K562 (cell line): ENCODE measurements at regions not wholly inside any gene's neighbourhood (a gene's known extent, or its start where the extent isn't known, plus 50 kb on each side); places are given as distances from the start of the nearest gene placed in this dataset.

ENCODE experiments used
- ATAC-seq: fragments of 200-7000 bp; cut with Tn5 transposase; 3 replicates; pipeline ENCODE4 v1.9.1; 2020; ENCODE audit warnings: moderate library complexity
- BruUV-seq: library from RNA; stranded (reverse); fragments of 400-500 nt; replicated peaks from 2 replicates; lab custom pipeline; 2021; lab: Mats Ljungman, UMichigan
- CTCF ChIA-PET: fragments of 300-600 bp; formaldehyde crosslinking; extraction: SDS; loops from one replicate; lab custom pipeline; 2021; ENCODE audit warnings: low intra/inter-chr PET ratio; lab: Yijun Ruan, JAX
- POLR2A ChIA-PET: fragments of 300-600, 350-650 bp; sonication (Branson Sonifier 250); formaldehyde crosslinking; extraction: SDS; loops from one replicate; lab custom pipeline; 2021; ENCODE audit warnings: antibody characterized with exemption, inconsistent platforms; lab: Yijun Ruan, JAX
- DNase-seq, 4 experiments: peaks; one replicate each; pipeline versions ENCODE4 v3.0.0 to v3.0.0-alpha.2; 2011 to 2018; ENCODE audit warnings: low spot score in 3 of 4, mixed read lengths in 3 of 4; ENCODE audit errors: extremely low read depth in 1 of 4
- FAIRE-seq: peaks from 2 replicates; lab custom pipeline; 2011; peaks lifted over from hg19 to GRCh38; lab: Jason Lieb, UNC
- H2AFZ ChIP-seq: 2 replicates; pipeline ENCODE4 v1.6.0; 2011; ENCODE audit warnings: low read depth, low read length, control low read depth, inconsistent platforms
- H3K27ac ChIP-seq: fragments of 200-600 bp; 3 replicates; pipeline ENCODE4 v1.8.0; 2011; ENCODE audit warnings: low read depth, mild to moderate bottlenecking, control low read depth, inconsistent platforms, low read length, moderate library complexity, mixed read lengths; ENCODE audit errors: extremely low read depth
- H3K27me3 ChIP-seq, 2 experiments: fragments of 300-600 bp in 1 of 2; 2 replicates in 1 of 2; 3 replicates in 1 of 2; pipeline versions ENCODE4 v1.6.0 to v1.8.0; 2011; ENCODE audit warnings: inconsistent platforms in 2 of 2, low read length in 2 of 2, mild to moderate bottlenecking in 1 of 2, mixed read lengths in 1 of 2, moderate library complexity in 1 of 2; ENCODE audit not compliant: control insufficient read depth in 2 of 2, insufficient read depth in 2 of 2
- H3K36me3 ChIP-seq: fragments of 300-600 bp; 3 replicates; pipeline ENCODE4 v1.8.0; 2011; ENCODE audit warnings: mild to moderate bottlenecking, low read length, inconsistent platforms; ENCODE audit not compliant: control insufficient read depth, insufficient read depth
- H3K4me1 ChIP-seq, 2 experiments: fragments of 200-600 bp in 1 of 2; replicated peaks in 1 of 2; 2 replicates in 1 of 2; 3 replicates in 1 of 2; pipeline versions ENCODE4 v1.5.1 to v1.8.0; 2011; ENCODE audit warnings: inconsistent platforms in 2 of 2, low read length in 2 of 2, mild to moderate bottlenecking in 1 of 2, mixed read lengths in 1 of 2, moderate library complexity in 1 of 2; ENCODE audit not compliant: control insufficient read depth in 2 of 2, insufficient read depth in 2 of 2
- H3K4me2 ChIP-seq: 2 replicates; pipeline ENCODE4 v1.6.1; 2011; ENCODE audit warnings: low read length, control low read depth, inconsistent platforms, mixed read lengths; ENCODE audit not compliant: insufficient read depth
- H3K4me3 ChIP-seq: fragments of 200-600 bp; sonication (generic), shearing (Covaris generic); 2 replicates; pipeline ENCODE4 v1.5.1; 2016; ENCODE audit warnings: control low read depth, inconsistent platforms
- H3K79me2 ChIP-seq: fragments of 200-600 bp; 3 replicates; pipeline ENCODE4 v1.8.0; 2011; ENCODE audit warnings: low read length, inconsistent platforms; ENCODE audit not compliant: control insufficient read depth, insufficient read depth
- H3K9ac ChIP-seq, 2 experiments: 2 replicates each; pipeline versions ENCODE4 v1.6.0 to v1.6.1; 2011; ENCODE audit warnings: low read depth in 2 of 2, low read length in 2 of 2, control low read depth in 1 of 2, inconsistent platforms in 1 of 2, mild to moderate bottlenecking in 1 of 2, mixed read lengths in 1 of 2; ENCODE audit not compliant: insufficient read depth in 1 of 2
- H3K9me1 ChIP-seq: one replicate; pipeline ENCODE4 v1.6.0; 2011; ENCODE audit warnings: inconsistent platforms, mild to moderate bottlenecking, low read length, moderate library complexity; ENCODE audit not compliant: control insufficient read depth, insufficient read depth
- H3K9me3 ChIP-seq: replicated peaks from 2 replicates; pipeline ENCODE4 v1.5.1; 2011; ENCODE audit warnings: low read depth, low read length, inconsistent platforms; ENCODE audit not compliant: control insufficient read depth, insufficient read depth
- H4K20me1 ChIP-seq: replicated peaks from 2 replicates; pipeline ENCODE4 v1.6.1; 2011; ENCODE audit warnings: low read length, inconsistent platforms, mixed read lengths; ENCODE audit not compliant: control insufficient read depth, insufficient read depth
- BRCA1 ChIP-seq, 2 experiments: fragments of 450-650 bp in 1 of 2; sonication (generic) in 1 of 2; formaldehyde crosslinking in 1 of 2; IDR thresholded peaks; 2 replicates each; pipeline versions ENCODE4 v1.5.0 to v1.6.1; 2017 to 2020; ENCODE audit warnings: mild to moderate bottlenecking in 1 of 2, missing genetic modification reagents in 1 of 2
- FOXA1 ChIP-seq: fragments of 450-650 bp; IDR thresholded peaks from 2 replicates; pipeline ENCODE4 v1.6.1; 2016; ENCODE audit warnings: mild to moderate bottlenecking, borderline replicate concordance
- KLF1 ChIP-seq: fragments of 450-650 bp; IDR thresholded peaks from 2 replicates; pipeline ENCODE4 v1.6.1; 2016; ENCODE audit warnings: missing genetic modification characterization, missing compliant biosample characterization
- ZNF324 ChIP-seq: fragments of 250-450 bp; sonication (Bioruptor Pico); IDR thresholded peaks from 2 replicates; pipeline ENCODE4 v1.4.0; 2020; ENCODE audit warnings: mild to moderate bottlenecking
- WGBS: fragments of 100-300 bp; shearing (Covaris generic); methylation state at CpG from one replicate; pipeline ENCODE4 v1.1.6; 2016; ENCODE audit warnings: low coverage, mixed read lengths; ENCODE audit not compliant: insufficient coverage; ENCODE audit errors: missing lambda C conversion rate; 5-methylcytosine and 5-hydroxymethylcytosine counted together
- in situ Hi-C: fragments of 300-500 bp; cut with MboI; formaldehyde crosslinking; loops from 4 replicates; pipeline ENCODE4 v1.15.0; 2018; ENCODE audit warnings: inconsistent platforms, mixed read lengths
- intact Hi-C: fragments of 100-400 bp; cut with micrococcal nuclease; formaldehyde crosslinking; loops from 2 replicates; pipeline ENCODE4 v1.14.2; 2022
- TF ChIP-seq, protein P1 (sequence below): sonication (generic); formaldehyde crosslinking; IDR thresholded peaks from 2 replicates; pipeline ENCODE4 v1.8.0; 2023; ENCODE audit warnings: missing genetic modification reagents, mild to moderate bottlenecking, borderline replicate concordance
- TF ChIP-seq, protein P2 (sequence below): fragments of 450-650 bp; IDR thresholded peaks from 2 replicates; pipeline ENCODE4 v1.6.1; 2018; ENCODE audit not compliant: partially characterized antibody
- TF ChIP-seq, protein P3 (sequence below): sonication (generic); formaldehyde crosslinking; IDR thresholded peaks from 2 replicates; pipeline ENCODE4 v1.8.1; 2023; ENCODE audit warnings: mild to moderate bottlenecking, missing genetic modification reagents
- TF ChIP-seq, protein P4 (sequence below): conservative IDR thresholded peaks from 2 replicates; pipeline ENCODE4 v1.6.1; 2011; ENCODE audit warnings: low read depth, mild to moderate bottlenecking, low read length; ENCODE audit not compliant: control insufficient read depth

DNA sequence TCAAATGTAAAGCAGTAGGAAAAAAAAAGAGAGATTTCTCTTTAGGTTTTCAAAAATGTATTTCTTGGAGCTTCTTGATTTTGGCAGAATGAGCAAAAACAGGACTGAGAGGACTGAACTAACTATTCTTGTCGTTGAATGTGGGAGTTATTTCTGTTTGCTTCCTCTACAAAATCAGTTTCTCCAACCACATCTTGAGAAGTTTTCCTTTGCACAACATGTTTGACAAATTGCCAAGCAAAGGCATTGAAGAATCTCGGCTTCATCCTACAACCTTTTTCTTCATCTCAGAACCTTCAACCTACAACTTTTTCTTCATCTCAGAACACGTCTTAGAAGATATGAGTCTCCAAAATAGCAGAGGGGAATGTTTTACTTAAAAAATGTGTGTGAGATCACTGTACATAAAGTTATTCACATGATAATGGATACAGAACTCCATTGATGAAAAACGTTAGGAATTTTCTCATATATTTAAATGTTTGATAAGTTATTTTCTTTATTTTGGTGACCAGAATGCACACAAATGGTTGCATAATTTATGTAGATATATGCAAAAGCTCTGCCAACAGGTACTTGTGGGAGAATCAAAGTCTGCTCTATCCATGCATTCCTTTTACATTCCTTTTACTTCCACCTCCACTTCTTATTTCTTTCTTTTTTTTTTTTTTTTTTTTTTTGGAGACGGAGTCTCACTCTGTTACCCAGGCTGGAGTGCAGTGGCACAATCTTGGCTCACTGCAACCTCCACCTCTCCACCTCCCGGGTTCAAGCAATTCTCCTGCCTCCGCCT, 370.0 kb downstream of the KCNJ2 start:
- FAIRE-seq (no peak), DNase-seq (no peak), ATAC-seq (no peak)
- H3K9me3 ChIP-seq: 0 out of 2 replicates have a peak, but pooled peaks cover 2% of the 10 kb centered on the region
- POLR2A ChIA-PET: no interaction called here
- in situ Hi-C loops (no loop called here), intact Hi-C loops (no loop called here)
- H3K4me1 ChIP-seq: no peaks in the 10 kb centered on the region
- CTCF ChIA-PET: no interaction called here
- no peak overlapping the region for H3K27ac ChIP-seq
- H3K4me3 ChIP-seq: no peak overlapping the region
- no peaks in the 10 kb centered on the region for H3K27me3 ChIP-seq
- no peaks in the 10 kb centered on the region for H4K20me1 ChIP-seq
- H3K9me1 ChIP-seq: no peaks in the 10 kb centered on the region
- H2AFZ ChIP-seq: no peak overlapping the region
- no peaks in the 10 kb centered on the region for H3K79me2 ChIP-seq
- under 1% methylated on average over 6 of the region's 7 CpGs for WGBS
- no peaks in the 10 kb centered on the region for H3K36me3 ChIP-seq
- no peak overlapping the region for H3K4me2 ChIP-seq
- H3K9ac ChIP-seq: no peak overlapping the region
- BruUV-seq: no TSS peak
- TF ChIP-seq, protein P1, sequence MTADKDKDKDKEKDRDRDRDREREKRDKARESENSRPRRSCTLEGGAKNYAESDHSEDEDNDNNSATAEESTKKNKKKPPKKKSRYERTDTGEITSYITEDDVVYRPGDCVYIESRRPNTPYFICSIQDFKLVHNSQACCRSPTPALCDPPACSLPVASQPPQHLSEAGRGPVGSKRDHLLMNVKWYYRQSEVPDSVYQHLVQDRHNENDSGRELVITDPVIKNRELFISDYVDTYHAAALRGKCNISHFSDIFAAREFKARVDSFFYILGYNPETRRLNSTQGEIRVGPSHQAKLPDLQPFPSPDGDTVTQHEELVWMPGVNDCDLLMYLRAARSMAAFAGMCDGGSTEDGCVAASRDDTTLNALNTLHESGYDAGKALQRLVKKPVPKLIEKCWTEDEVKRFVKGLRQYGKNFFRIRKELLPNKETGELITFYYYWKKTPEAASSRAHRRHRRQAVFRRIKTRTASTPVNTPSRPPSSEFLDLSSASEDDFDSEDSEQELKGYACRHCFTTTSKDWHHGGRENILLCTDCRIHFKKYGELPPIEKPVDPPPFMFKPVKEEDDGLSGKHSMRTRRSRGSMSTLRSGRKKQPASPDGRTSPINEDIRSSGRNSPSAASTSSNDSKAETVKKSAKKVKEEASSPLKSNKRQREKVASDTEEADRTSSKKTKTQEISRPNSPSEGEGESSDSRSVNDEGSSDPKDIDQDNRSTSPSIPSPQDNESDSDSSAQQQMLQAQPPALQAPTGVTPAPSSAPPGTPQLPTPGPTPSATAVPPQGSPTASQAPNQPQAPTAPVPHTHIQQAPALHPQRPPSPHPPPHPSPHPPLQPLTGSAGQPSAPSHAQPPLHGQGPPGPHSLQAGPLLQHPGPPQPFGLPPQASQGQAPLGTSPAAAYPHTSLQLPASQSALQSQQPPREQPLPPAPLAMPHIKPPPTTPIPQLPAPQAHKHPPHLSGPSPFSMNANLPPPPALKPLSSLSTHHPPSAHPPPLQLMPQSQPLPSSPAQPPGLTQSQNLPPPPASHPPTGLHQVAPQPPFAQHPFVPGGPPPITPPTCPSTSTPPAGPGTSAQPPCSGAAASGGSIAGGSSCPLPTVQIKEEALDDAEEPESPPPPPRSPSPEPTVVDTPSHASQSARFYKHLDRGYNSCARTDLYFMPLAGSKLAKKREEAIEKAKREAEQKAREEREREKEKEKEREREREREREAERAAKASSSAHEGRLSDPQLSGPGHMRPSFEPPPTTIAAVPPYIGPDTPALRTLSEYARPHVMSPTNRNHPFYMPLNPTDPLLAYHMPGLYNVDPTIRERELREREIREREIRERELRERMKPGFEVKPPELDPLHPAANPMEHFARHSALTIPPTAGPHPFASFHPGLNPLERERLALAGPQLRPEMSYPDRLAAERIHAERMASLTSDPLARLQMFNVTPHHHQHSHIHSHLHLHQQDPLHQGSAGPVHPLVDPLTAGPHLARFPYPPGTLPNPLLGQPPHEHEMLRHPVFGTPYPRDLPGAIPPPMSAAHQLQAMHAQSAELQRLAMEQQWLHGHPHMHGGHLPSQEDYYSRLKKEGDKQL (CRISPR knock-in tag): no peak
- TF ChIP-seq, protein P2, sequence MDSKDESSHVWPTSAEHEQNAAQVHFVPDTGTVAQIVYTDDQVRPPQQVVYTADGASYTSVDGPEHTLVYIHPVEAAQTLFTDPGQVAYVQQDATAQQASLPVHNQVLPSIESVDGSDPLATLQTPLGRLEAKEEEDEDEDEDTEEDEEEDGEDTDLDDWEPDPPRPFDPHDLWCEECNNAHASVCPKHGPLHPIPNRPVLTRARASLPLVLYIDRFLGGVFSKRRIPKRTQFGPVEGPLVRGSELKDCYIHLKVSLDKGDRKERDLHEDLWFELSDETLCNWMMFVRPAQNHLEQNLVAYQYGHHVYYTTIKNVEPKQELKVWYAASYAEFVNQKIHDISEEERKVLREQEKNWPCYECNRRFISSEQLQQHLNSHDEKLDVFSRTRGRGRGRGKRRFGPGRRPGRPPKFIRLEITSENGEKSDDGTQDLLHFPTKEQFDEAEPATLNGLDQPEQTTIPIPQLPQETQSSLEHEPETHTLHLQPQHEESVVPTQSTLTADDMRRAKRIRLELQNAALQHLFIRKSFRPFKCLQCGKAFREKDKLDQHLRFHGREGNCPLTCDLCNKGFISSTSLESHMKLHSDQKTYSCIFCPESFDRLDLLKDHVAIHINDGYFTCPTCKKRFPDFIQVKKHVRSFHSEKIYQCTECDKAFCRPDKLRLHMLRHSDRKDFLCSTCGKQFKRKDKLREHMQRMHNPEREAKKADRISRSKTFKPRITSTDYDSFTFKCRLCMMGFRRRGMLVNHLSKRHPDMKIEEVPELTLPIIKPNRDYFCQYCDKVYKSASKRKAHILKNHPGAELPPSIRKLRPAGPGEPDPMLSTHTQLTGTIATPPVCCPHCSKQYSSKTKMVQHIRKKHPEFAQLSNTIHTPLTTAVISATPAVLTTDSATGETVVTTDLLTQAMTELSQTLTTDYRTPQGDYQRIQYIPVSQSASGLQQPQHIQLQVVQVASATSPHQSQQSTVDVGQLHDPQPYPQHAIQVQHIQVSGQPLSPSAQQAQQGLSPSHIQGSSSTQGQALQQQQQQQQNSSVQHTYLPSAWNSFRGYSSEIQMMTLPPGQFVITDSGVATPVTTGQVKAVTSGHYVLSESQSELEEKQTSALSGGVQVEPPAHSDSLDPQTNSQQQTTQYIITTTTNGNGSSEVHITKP: no peak
- TF ChIP-seq BRCA1 (IDR thresholded peaks at IDR 0.05) (no peak), BRCA1 (CRISPR knock-in tag; IDR thresholded peaks at IDR 0.05) (no peak), ZNF324 (CRISPR knock-in tag) (no peak), KLF1 (tag) (no peak), FOXA1 (no peak)
- TF ChIP-seq, protein P3, sequence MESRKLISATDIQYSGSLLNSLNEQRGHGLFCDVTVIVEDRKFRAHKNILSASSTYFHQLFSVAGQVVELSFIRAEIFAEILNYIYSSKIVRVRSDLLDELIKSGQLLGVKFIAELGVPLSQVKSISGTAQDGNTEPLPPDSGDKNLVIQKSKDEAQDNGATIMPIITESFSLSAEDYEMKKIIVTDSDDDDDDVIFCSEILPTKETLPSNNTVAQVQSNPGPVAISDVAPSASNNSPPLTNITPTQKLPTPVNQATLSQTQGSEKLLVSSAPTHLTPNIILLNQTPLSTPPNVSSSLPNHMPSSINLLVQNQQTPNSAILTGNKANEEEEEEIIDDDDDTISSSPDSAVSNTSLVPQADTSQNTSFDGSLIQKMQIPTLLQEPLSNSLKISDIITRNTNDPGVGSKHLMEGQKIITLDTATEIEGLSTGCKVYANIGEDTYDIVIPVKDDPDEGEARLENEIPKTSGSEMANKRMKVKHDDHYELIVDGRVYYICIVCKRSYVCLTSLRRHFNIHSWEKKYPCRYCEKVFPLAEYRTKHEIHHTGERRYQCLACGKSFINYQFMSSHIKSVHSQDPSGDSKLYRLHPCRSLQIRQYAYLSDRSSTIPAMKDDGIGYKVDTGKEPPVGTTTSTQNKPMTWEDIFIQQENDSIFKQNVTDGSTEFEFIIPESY (CRISPR knock-in tag): no peak
- TF ChIP-seq, protein P4, sequence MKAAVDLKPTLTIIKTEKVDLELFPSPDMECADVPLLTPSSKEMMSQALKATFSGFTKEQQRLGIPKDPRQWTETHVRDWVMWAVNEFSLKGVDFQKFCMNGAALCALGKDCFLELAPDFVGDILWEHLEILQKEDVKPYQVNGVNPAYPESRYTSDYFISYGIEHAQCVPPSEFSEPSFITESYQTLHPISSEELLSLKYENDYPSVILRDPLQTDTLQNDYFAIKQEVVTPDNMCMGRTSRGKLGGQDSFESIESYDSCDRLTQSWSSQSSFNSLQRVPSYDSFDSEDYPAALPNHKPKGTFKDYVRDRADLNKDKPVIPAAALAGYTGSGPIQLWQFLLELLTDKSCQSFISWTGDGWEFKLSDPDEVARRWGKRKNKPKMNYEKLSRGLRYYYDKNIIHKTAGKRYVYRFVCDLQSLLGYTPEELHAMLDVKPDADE: no peak
